Naive thymus-derived CD8-positive, alpha-beta T cell (primary cell): ENCODE measurements at regions not wholly inside any gene's neighbourhood (a gene's known extent, or its start where the extent isn't known, plus 50 kb on each side); places are given as distances from the start of the nearest gene placed in this dataset.
A peak's percentile ranks its signal among the peaks of the same experiment; 100 is the strongest.

ENCODE experiments used
- ATAC-seq, 2 donors: fragments of 150-1000 bp; cut with Tn5 transposase in 1 of 2; sonication (Bioruptor Pico), chemical (Tn5 transposase) in 1 of 2; 1 replicate in 1 of 2; 2 replicates in 1 of 2; pipeline ENCODE4 v1.10.0; 2021; ENCODE audit warnings: mild to moderate bottlenecking in 2 of 2, moderate library complexity in 2 of 2
- POLR2A ChIA-PET: fragments of 350-600 bp; sonication (Branson Sonifier 250); formaldehyde crosslinking; loops from one replicate; lab custom pipeline; 2021; ENCODE audit warnings: antibody characterized with exemption; lab: Charles Lee
- DNase-seq, 10 donors: peaks; one replicate each; pipeline versions ENCODE4 v3.0.0 to v3.0.0-alpha.2; 2020 to 2022
- H3K27ac Mint-ChIP-seq, 10 donors: one replicate each; pipeline ENCODE4 v1.8.0; 2020 to 2022; ENCODE audit warnings: mild to moderate bottlenecking in 10 of 10, mixed read lengths in 10 of 10, moderate library complexity in 4 of 10, inconsistent platforms in 1 of 10
- H3K27me3 Mint-ChIP-seq, 5 donors: one replicate each; pipeline ENCODE4 v1.8.0; 2021 to 2022; ENCODE audit warnings: mixed read lengths in 5 of 5
- H3K36me3 Mint-ChIP-seq, 3 donors: one replicate each; pipeline ENCODE4 v1.8.0; 2020 to 2022; ENCODE audit warnings: mixed read lengths in 3 of 3, mild to moderate bottlenecking in 2 of 3, inconsistent platforms in 1 of 3
- H3K4me1 Mint-ChIP-seq, 4 donors: one replicate each; pipeline ENCODE4 v1.8.0; 2021 to 2022; ENCODE audit warnings: mixed read lengths in 4 of 4
- H3K4me3 Mint-ChIP-seq, 10 donors: one replicate each; pipeline ENCODE4 v1.8.0; 2020 to 2022; ENCODE audit warnings: mild to moderate bottlenecking in 10 of 10, mixed read lengths in 10 of 10, moderate library complexity in 6 of 10, inconsistent platforms in 1 of 10
- H3K9me3 Mint-ChIP-seq, 9 donors: one replicate each; pipeline ENCODE4 v1.8.0; 2020 to 2022; ENCODE audit warnings: mixed read lengths in 9 of 9, mild to moderate bottlenecking in 3 of 9, inconsistent platforms in 1 of 9, moderate library complexity in 1 of 9

GRCh38 chrX:42691196-42691595 is 86.8 kb downstream of the PPP1R2C start:
- Mint-ChIP-seq H3K4me1 (peaks cover 0 to 3% (median 2%) of the 10 kb centered on the region in 4 donors), H3K27me3 (no peaks in the 10 kb centered on the region), H3K4me3 (no peak overlapping the region), H3K27ac (no peak overlapping the region), H3K36me3 (peaks cover 0 to 9% (median 0%) of the 10 kb centered on the region in 3 donors), H3K9me3 (peaks cover 0 to 5% (median 0%) of the 10 kb centered on the region in 9 donors)
- POLR2A ChIA-PET: no interaction called here
- no peak for ATAC-seq
- DNase-seq: no peak

GRCh38 chrX:42686706-42687105 is 91.3 kb downstream of the PPP1R2C start:
- H3K27me3 Mint-ChIP-seq: no peaks in the 10 kb centered on the region

GRCh38 chrX:42686296-42686695 is 91.7 kb downstream of the PPP1R2C start:
- Mint-ChIP-seq H3K27me3 (no peaks in the 10 kb centered on the region), H3K4me1 (peaks cover 0 to 4% (median 0%) of the 10 kb centered on the region in 4 donors), H3K9me3 (no peaks in the 10 kb centered on the region), H3K27ac (no peak overlapping the region), H3K36me3 (peaks cover 0 to 7% (median 0%) of the 10 kb centered on the region in 3 donors), H3K4me3 (no peak overlapping the region)
- DNase-seq: no peak
- no peak for ATAC-seq
- POLR2A ChIA-PET: no interaction called here

More at GRCh38 chrX:42686706-42687105, 91.3 kb downstream of the PPP1R2C start:
- ATAC-seq (no peak), DNase-seq (no peak)
- H3K9me3 Mint-ChIP-seq: no peaks in the 10 kb centered on the region
- no peak overlapping the region for H3K27ac Mint-ChIP-seq
- no peak overlapping the region for H3K4me3 Mint-ChIP-seq
- peaks cover 0 to 7% (median 0%) of the 10 kb centered on the region in 3 donors for H3K36me3 Mint-ChIP-seq
- POLR2A ChIA-PET: no interaction called here
- H3K4me1 Mint-ChIP-seq: peaks cover 0 to 4% (median 0%) of the 10 kb centered on the region in 4 donors

- Mint-ChIP-seq H3K4me1 (peaks cover 0 to 4% (median 1%) of the 10 kb centered on the region in 4 donors), H3K36me3 (peaks cover 0 to 7% (median 0%) of the 10 kb centered on the region in 3 donors), H3K27ac (no peak overlapping the region), H3K9me3 (no peaks in the 10 kb centered on the region), H3K4me3 (no peak overlapping the region), H3K27me3 (no peaks in the 10 kb centered on the region)
- DNase-seq: no peak
- POLR2A ChIA-PET: no interaction called here
- ATAC-seq: no peak
Observed at GRCh38 chrX:42684065-42684464, 93.9 kb downstream of the PPP1R2C start.

- no peak for DNase-seq
- Mint-ChIP-seq H3K9me3 (no peaks in the 10 kb centered on the region), H3K4me1 (peaks cover 0 to 4% (median 1%) of the 10 kb centered on the region in 4 donors), H3K27me3 (no peaks in the 10 kb centered on the region), H3K27ac (no peak overlapping the region), H3K36me3 (peaks cover 0 to 3% (median 0%) of the 10 kb centered on the region in 3 donors), H3K4me3 (no peak overlapping the region)
- POLR2A ChIA-PET: no interaction called here
- no peak for ATAC-seq
Observed at GRCh38 chrX:42680666-42681065, 97.3 kb downstream of the PPP1R2C start.

- ATAC-seq (no peak), DNase-seq (no peak)
- Mint-ChIP-seq H3K9me3 (peaks cover 0 to 5% (median 0%) of the 10 kb centered on the region in 9 donors), H3K36me3 (peaks cover 0 to 6% (median 0%) of the 10 kb centered on the region in 3 donors), H3K4me1 (peaks cover 0 to 4% (median 1%) of the 10 kb centered on the region in 4 donors), H3K27ac (no peak overlapping the region), H3K27me3 (no peaks in the 10 kb centered on the region), H3K4me3 (no peak overlapping the region)
- POLR2A ChIA-PET: no interaction called here
Observed at GRCh38 chrX:42678133-42678532, 99.8 kb downstream of the PPP1R2C start.

- no peaks in the 10 kb centered on the region for H3K4me1 Mint-ChIP-seq
- ATAC-seq (no peak), DNase-seq (no peak)
- H3K4me3 Mint-ChIP-seq: no peak overlapping the region
- H3K27me3 Mint-ChIP-seq: no peaks in the 10 kb centered on the region
- POLR2A ChIA-PET: no interaction called here
- H3K36me3 Mint-ChIP-seq: peaks cover 0 to 26% (median 10%) of the 10 kb centered on the region in 3 donors
- peaks cover 0 to 30% (median 6%) of the 10 kb centered on the region in 9 donors for H3K9me3 Mint-ChIP-seq
- H3K27ac Mint-ChIP-seq: no peak overlapping the region
Observed at GRCh38 chrX:42673301-42673810, 104.6 kb downstream of the PPP1R2C start.

- H3K4me1 Mint-ChIP-seq: no peaks in the 10 kb centered on the region
- no peak overlapping the region for H3K4me3 Mint-ChIP-seq
- POLR2A ChIA-PET: no interaction called here
- H3K27ac Mint-ChIP-seq: no peak overlapping the region
- DNase-seq (no peak), ATAC-seq (no peak)
- H3K27me3 Mint-ChIP-seq: no peaks in the 10 kb centered on the region
- peaks cover 0 to 18% (median 9%) of the 10 kb centered on the region in 3 donors for H3K36me3 Mint-ChIP-seq
- H3K9me3 Mint-ChIP-seq: peaks cover 0 to 16% (median 3%) of the 10 kb centered on the region in 9 donors
Observed at GRCh38 chrX:42664680-42665079, 113.3 kb downstream of the PPP1R2C start.

- POLR2A ChIA-PET: no interaction called here
- ATAC-seq: no peak
- Mint-ChIP-seq H3K4me1 (no peaks in the 10 kb centered on the region), H3K27ac (no peak overlapping the region), H3K36me3 (peaks cover 0 to 3% (median 0%) of the 10 kb centered on the region in 3 donors), H3K27me3 (no peaks in the 10 kb centered on the region), H3K4me3 (no peak overlapping the region), H3K9me3 (peaks cover 0 to 8% (median 0%) of the 10 kb centered on the region in 9 donors)
- DNase-seq: no peak
Observed at GRCh38 chrX:42628471-42628870, 149.5 kb downstream of the PPP1R2C start.

- Mint-ChIP-seq H3K36me3 (no peaks in the 10 kb centered on the region), H3K4me1 (no peaks in the 10 kb centered on the region), H3K9me3 (peaks cover 0 to 8% (median 0%) of the 10 kb centered on the region in 9 donors), H3K27ac (no peak overlapping the region), H3K27me3 (no peaks in the 10 kb centered on the region), H3K4me3 (no peak overlapping the region)
- POLR2A ChIA-PET: no interaction called here
- no peak for ATAC-seq
- DNase-seq: no peak
Observed at GRCh38 chrX:42627891-42628290, 150.1 kb downstream of the PPP1R2C start.

- H3K36me3 Mint-ChIP-seq: no peaks in the 10 kb centered on the region
- no peak overlapping the region for H3K27ac Mint-ChIP-seq
- DNase-seq (no peak), ATAC-seq (no peak)
- POLR2A ChIA-PET: no interaction called here
- H3K9me3 Mint-ChIP-seq: peaks cover 0 to under 1% (median 0%) of the 10 kb centered on the region in 9 donors
- H3K27me3 Mint-ChIP-seq: no peaks in the 10 kb centered on the region
- no peak overlapping the region for H3K4me3 Mint-ChIP-seq
- H3K4me1 Mint-ChIP-seq: peaks cover 2% of the 10 kb centered on the region in 4 donors
Observed at GRCh38 chrX:42624524-42624923, 153.4 kb downstream of the PPP1R2C start.

GRCh38 chrX:42619068-42619467 is 158.9 kb downstream of the PPP1R2C start:
- Mint-ChIP-seq H3K36me3 (peaks cover 0 to 5% (median 0%) of the 10 kb centered on the region in 3 donors), H3K27me3 (no peaks in the 10 kb centered on the region), H3K4me1 (peaks cover 11 to 21% (median 18%) of the 10 kb centered on the region in 4 donors), H3K4me3 (no peak overlapping the region), H3K27ac (peak overlapping the region in 2 of 10 donors; percentile 7 to 21), H3K9me3 (peaks cover 0 to 13% (median 3%) of the 10 kb centered on the region in 9 donors)
- peak in 1 of 10 donors; percentile 2 for DNase-seq
- POLR2A ChIA-PET: interaction anchor here (1.0 kb wide), 1 partner anchor 324 kb away, joined by 5 read pairs; no protein-coding TSS in a partner anchor
- peak in 1 of 2 donors; percentile 30 for ATAC-seq

GRCh38 chrX:42616981-42617380 is 161.0 kb downstream of the PPP1R2C start:
- H3K4me1 Mint-ChIP-seq: peaks cover 10 to 21% (median 18%) of the 10 kb centered on the region in 4 donors
- H3K9me3 Mint-ChIP-seq: peaks cover 0 to 13% (median 3%) of the 10 kb centered on the region in 9 donors
- POLR2A ChIA-PET: no interaction called here
- no peak overlapping the region for H3K4me3 Mint-ChIP-seq
- peaks cover 0 to 5% (median 0%) of the 10 kb centered on the region in 3 donors for H3K36me3 Mint-ChIP-seq
- H3K27me3 Mint-ChIP-seq: no peaks in the 10 kb centered on the region
- H3K27ac Mint-ChIP-seq: no peak overlapping the region
- ATAC-seq (no peak), DNase-seq (no peak)
